Calu3 (cell line): ENCODE measurements at regions not wholly inside any gene's neighbourhood (a gene's known extent, or its start where the extent isn't known, plus 50 kb on each side); places are given as distances from the start of the nearest gene placed in this dataset.
A peak's percentile ranks its signal among the peaks of the same experiment; 100 is the strongest.
"Not testable (repeated sequence)": the region's sequence is repeated elsewhere in the genome, so short reads cannot be mapped to it uniquely, and the experiment has no call there.

ENCODE experiments used
- BruUV-seq: library from RNA; stranded (reverse); fragments of 400-500 nt; replicated peaks from 2 replicates; lab custom pipeline; 2021; lab: Mats Ljungman, UMichigan
- CTCF ChIA-PET: fragments of 300-600 bp; sonication (Branson Sonifier 250); formaldehyde crosslinking; loops from one replicate; lab custom pipeline; 2022; ENCODE audit warnings: antibody characterized with exemption; lab: Charles Lee
- DNase-seq: peaks from one replicate; pipeline ENCODE4 v3.0.0; 2022
- H3K27ac Mint-ChIP-seq: one replicate; pipeline ENCODE4 v1.8.0; 2022; ENCODE audit warnings: mixed read lengths; ENCODE audit not compliant: unreplicated experiment
- H3K27me3 Mint-ChIP-seq: one replicate; pipeline ENCODE4 v1.8.0; 2022; ENCODE audit warnings: mixed read lengths; ENCODE audit not compliant: unreplicated experiment
- H3K36me3 Mint-ChIP-seq: one replicate; pipeline ENCODE4 v1.8.0; 2022; ENCODE audit warnings: mild to moderate bottlenecking, moderate library complexity, mixed read lengths; ENCODE audit not compliant: insufficient read depth, unreplicated experiment
- H3K4me1 Mint-ChIP-seq: one replicate; pipeline ENCODE4 v1.8.0; 2022; ENCODE audit warnings: mild to moderate bottlenecking, low read depth, mixed read lengths; ENCODE audit not compliant: unreplicated experiment
- H3K4me3 Mint-ChIP-seq: one replicate; pipeline ENCODE4 v1.8.0; 2022; ENCODE audit warnings: mild to moderate bottlenecking, low read depth, moderate library complexity, mixed read lengths; ENCODE audit not compliant: unreplicated experiment
- H3K9me3 Mint-ChIP-seq: one replicate; pipeline ENCODE4 v1.8.0; 2022; ENCODE audit warnings: low read depth, mixed read lengths; ENCODE audit not compliant: unreplicated experiment
- CTCF ChIP-seq: fragments of 200-600 bp; IDR thresholded peaks from one replicate; pipeline ENCODE4 v1.8.0; 2022; ENCODE audit warnings: antibody characterized with exemption; ENCODE audit not compliant: unreplicated experiment
- intact Hi-C: fragments of 100-400 bp; cut with micrococcal nuclease; formaldehyde crosslinking; loops from one replicate; pipeline ENCODE4 v1.10.0; 2022; ENCODE audit not compliant: unreplicated experiment

GRCh38 chrX:129346574-129346973 is 176.7 kb downstream of the SMARCA1 start:
- H3K27me3 Mint-ChIP-seq = no peaks in the 10 kb centered on the region
- CTCF ChIA-PET = no interaction called here
- no peak for DNase-seq
- no peaks in the 10 kb centered on the region for H3K36me3 Mint-ChIP-seq
- TF ChIP-seq CTCF = no peak
- peaks cover 5% of the 10 kb centered on the region for H3K9me3 Mint-ChIP-seq
- BruUV-seq = no TSS peak
- H3K4me1 Mint-ChIP-seq = no peaks in the 10 kb centered on the region
- H3K4me3 Mint-ChIP-seq = no peak overlapping the region
- intact Hi-C loops = no loop called here
- H3K27ac Mint-ChIP-seq = no peak overlapping the region

- BruUV-seq, DNase-seq, H3K4me1 Mint-ChIP-seq, H3K27me3 Mint-ChIP-seq, H3K27ac Mint-ChIP-seq, H3K9me3 Mint-ChIP-seq, CTCF ChIA-PET, intact Hi-C loops, H3K4me3 Mint-ChIP-seq, H3K36me3 Mint-ChIP-seq: not testable (repeated sequence)
Measured at GRCh38 chrX:129337264-129337663, 186.0 kb downstream of the SMARCA1 start.

GRCh38 chrX:129323115-129323514 is 200.2 kb downstream of the SMARCA1 start:
- TF ChIP-seq CTCF = no peak
- DNase-seq = no peak
- H3K36me3 Mint-ChIP-seq = no peaks in the 10 kb centered on the region
- no peaks in the 10 kb centered on the region for H3K4me1 Mint-ChIP-seq
- no peaks in the 10 kb centered on the region for H3K27me3 Mint-ChIP-seq
- H3K9me3 Mint-ChIP-seq = peaks cover 4% of the 10 kb centered on the region
- no TSS peak for BruUV-seq
- intact Hi-C loops = no loop called here
- CTCF ChIA-PET = no interaction called here
- no peak overlapping the region for H3K27ac Mint-ChIP-seq
- H3K4me3 Mint-ChIP-seq = no peak overlapping the region

- no peak overlapping the region for H3K4me3 Mint-ChIP-seq
- H3K27me3 Mint-ChIP-seq = no peaks in the 10 kb centered on the region
- CTCF ChIA-PET = no interaction called here
- no TSS peak for BruUV-seq
- no peaks in the 10 kb centered on the region for H3K9me3 Mint-ChIP-seq
- H3K4me1 Mint-ChIP-seq = no peaks in the 10 kb centered on the region
- intact Hi-C loops = no loop called here
- no peak for TF ChIP-seq CTCF
- no peaks in the 10 kb centered on the region for H3K36me3 Mint-ChIP-seq
- no peak overlapping the region for H3K27ac Mint-ChIP-seq
- peak; percentile 1 for DNase-seq
Measured at GRCh38 chrX:129318375-129318774, 204.9 kb downstream of the SMARCA1 start.

GRCh38 chrX:129316461-129316860 is 206.8 kb downstream of the SMARCA1 start:
- DNase-seq = no peak
- no peaks in the 10 kb centered on the region for H3K27me3 Mint-ChIP-seq
- no peaks in the 10 kb centered on the region for H3K36me3 Mint-ChIP-seq
- intact Hi-C loops = no loop called here
- BruUV-seq = no TSS peak
- TF ChIP-seq CTCF = no peak
- H3K27ac Mint-ChIP-seq = no peak overlapping the region
- no peaks in the 10 kb centered on the region for H3K4me1 Mint-ChIP-seq
- no peak overlapping the region for H3K4me3 Mint-ChIP-seq
- CTCF ChIA-PET = no interaction called here
- peaks cover 3% of the 10 kb centered on the region for H3K9me3 Mint-ChIP-seq
